ENCODE measurements at regions not wholly inside any gene's neighbourhood (a gene's known extent, or its start where the extent isn't known, plus 50 kb on each side); places are given as distances from the start of the nearest gene placed in this dataset.

DNA sequence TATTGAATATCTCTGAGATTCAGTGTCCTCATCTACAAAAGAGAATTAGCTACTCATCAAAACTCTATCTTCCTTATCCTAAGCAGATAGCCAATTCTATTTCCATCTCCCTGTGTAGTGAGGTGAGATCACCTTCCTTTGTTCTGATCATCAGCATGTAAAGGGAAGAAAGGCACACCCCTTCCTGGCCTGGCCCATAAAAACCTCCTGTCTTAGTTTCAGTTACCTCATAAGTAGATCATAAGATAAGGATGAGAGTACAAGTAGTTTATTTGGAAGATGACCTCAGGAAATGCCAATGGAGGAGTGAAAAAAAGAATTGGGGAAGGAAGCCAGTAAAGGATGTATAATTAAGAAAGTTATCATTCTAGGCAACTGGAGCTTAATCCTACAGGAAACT is 114.5 kb upstream of the GADL1 start:
- no peak for DNase-seq

- DNase-seq = no peak
Measured at GRCh38 chr3:31009881-31010280, 115.4 kb upstream of the GADL1 start.

DNA sequence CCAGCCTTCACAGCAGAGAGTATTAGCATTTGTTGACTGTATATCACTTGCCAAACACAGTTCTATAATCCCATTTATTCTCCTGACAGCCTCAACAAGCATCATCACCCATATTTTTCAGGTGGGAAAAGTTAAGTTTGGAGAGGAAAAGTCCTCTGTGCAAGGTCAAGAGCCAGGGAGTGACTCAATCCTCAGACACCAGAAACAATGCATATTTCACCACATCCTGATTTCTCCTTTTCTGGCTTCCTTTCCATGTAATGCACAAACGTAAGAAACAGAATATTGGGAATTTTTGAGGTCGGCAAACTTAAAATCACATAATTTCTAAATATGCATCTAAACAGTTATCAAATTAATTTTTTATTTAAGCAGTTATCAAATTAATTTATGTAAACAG is 116.0 kb upstream of the GADL1 start:
- no peak for DNase-seq

GRCh38 chr3:31011380-31011779 is 116.9 kb upstream of the GADL1 start:
- no peak for DNase-seq

DNA sequence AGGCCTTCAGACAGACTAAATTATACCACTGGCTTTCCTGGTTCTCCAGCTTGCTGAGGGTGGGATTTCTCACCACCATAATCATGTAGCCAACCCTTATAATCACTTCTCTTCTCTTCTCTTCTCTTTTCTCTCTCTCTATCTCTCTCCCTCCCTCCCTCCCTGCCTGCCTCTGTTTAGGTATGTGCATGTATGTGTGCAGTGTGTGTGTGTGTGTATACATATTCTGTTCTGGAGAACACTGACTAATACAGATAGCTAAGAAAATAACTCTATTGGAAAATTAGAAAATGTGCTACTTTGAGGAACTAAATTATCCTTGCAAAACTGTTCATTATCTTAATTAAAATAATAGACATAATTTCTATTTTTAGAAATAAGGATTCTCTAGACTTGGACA is 118.6 kb upstream of the GADL1 start:
- no peak for DNase-seq

- DNase-seq = no peak
Measured at GRCh38 chr3:31013843-31014242, 119.4 kb upstream of the GADL1 start.

GRCh38 chr3:31014317-31015040 is 120.0 kb upstream of the GADL1 start:
- no peak for DNase-seq

- DNase-seq = no peak
Measured at GRCh38 chr3:31016196-31016595, 121.7 kb upstream of the GADL1 start.

DNA sequence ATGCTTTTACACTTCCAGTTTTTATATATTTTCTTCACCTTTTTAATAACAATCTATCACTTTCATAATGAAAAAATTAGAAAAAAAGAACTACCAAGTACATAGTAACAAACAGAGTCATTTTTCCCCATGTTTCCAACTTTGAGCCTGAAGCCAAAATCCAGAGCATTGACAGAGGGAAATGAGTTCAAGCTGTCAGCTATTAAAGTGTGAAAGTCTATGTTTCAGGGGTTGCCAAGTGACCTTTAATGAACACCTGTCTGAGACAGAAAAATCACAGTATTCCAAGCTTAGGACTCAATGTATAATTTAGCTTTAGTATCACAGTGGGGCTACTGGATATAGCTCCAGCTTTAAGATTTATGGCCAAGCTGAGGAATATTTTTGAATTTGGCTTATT is 128.3 kb upstream of the GADL1 start:
- DNase-seq = no peak

- no peak for DNase-seq
Measured at GRCh38 chr3:31025541-31025940, 131.1 kb upstream of the GADL1 start.

- DNase-seq = no peak
Measured at GRCh38 chr3:31027191-31027761, 132.8 kb upstream of the GADL1 start.

DNA sequence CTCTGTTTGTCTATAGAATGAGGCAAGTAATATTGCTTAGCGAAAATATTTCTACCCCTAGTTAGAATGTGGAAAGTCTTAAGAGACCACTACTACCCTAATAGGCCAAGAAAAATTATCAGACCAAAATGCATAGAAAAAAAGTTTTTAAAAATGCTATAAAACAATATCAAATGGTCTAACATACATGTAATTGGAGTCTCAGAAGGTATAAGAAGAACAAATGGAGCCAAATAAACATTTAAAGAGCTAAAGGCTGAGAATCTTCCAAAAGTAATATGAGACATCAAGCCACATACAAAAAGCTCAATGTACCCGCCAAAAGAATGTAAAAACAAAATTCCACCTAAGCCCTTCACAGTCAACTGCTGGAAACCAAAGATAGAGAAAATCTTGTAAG is 133.5 kb upstream of the GADL1 start:
- DNase-seq = no peak

DNA sequence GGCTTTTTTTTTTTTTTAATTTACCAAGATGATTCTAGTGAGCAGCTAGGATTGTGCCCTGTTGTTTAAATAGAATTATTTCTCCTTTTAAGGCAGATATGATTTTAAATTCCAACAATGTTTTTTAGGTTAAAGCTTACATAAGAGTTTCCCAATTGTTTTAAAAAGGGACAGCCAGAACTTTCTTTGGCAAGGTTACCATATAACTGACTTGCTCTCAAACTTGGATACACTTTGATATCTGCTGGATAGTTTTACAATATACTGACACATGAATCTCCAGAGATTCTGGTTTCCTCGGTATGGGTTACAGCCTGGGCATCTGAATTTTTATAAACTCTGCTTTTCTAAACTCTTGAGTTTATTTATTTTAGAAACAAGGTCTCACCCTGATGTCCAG is 134.3 kb upstream of the GADL1 start:
- DNase-seq = no peak

DNA sequence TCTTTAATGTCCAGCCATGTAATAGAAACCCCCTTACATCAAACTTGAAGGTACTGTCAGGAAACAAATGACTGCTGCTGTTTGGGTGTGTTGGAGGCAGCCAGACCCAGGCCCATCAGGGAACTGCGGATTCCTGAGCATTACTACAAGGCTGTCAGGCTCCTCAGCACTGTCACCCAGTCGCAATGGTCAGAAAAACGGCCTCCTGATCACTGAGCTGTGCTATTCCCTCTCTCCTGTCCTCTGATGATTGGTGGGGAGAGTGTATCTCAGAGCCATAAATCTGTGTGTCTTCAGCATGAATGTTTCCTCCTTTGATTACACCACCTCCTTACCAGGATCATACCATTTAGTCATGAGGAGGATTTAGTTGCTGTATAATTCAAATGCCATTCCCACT is 135.2 kb upstream of the GADL1 start:
- DNase-seq = no peak

- no peak for DNase-seq
Measured at GRCh38 chr3:31035681-31036080, 141.2 kb upstream of the GADL1 start.

DNA sequence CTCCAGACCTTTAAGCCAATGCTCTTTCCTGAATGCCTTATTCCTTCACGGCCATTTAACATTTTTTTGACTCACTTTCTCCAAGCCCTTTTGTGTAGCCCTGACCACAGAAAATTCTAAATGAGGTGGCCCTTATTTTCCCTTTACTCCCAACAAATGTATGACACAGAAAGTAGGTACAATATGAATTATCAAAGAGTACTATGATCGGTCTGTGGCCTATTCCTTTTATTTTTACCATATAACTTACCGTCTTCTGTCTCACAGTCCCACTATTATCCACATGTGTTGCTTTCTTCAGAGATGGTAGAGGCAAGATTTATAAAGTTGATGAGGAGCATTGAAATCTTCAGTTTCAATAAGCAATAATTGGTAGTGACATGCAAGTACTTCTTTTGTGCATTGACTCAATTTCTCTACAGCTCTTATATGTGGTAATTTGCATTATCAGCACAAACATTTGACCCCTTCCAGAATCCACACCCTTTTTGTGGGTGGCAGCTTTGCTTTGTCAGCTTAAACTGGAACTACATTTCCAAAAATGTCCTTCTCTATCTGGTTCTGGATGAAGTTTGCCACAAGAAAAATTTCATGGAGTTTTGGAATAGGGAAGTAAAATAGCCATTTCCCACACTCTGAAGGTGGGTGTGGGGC is 143.8 kb upstream of the GADL1 start:
- DNase-seq = no peak

GRCh38 chr3:31039145-31039544 is 144.7 kb upstream of the GADL1 start:
- no peak for DNase-seq

DNA sequence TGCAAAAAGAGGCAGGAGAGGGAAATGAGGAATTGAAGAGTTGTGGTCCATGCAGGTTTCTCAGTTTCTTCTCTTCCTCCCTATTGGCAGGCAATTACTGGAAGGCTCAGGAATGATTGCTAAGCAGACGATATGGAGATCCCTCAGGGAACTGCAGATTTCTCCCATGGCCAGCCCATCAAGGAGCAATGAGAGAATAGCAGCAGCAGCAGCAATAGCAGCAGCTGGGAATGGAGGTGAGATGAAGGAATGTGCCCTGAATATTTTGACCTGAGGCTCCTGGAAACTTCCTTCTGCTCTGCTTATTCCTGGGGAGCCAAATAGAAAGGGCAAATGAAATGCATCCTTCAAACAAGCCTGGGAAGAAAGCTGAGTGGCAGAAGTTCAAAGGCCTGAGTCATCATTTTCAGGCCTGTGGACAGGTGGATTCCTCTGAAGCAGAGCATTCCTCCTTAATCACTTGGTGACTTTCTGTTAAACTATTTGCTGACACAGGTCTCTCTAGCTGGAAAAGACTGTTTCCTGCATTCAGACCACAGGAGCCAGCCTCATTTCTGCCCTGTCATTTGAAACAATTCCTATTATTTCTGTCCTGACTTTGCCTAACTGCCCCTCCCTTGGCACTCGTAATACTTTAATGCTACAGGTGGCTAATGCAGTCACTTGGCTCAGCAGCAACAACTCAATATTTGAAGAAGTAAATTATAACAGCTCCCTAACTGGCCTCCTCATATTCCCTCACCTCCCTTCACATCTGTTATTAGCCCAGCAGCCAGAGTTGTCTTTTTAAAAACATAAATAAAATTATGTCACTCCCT is 146.9 kb upstream of the GADL1 start:
- no peak for DNase-seq

DNA sequence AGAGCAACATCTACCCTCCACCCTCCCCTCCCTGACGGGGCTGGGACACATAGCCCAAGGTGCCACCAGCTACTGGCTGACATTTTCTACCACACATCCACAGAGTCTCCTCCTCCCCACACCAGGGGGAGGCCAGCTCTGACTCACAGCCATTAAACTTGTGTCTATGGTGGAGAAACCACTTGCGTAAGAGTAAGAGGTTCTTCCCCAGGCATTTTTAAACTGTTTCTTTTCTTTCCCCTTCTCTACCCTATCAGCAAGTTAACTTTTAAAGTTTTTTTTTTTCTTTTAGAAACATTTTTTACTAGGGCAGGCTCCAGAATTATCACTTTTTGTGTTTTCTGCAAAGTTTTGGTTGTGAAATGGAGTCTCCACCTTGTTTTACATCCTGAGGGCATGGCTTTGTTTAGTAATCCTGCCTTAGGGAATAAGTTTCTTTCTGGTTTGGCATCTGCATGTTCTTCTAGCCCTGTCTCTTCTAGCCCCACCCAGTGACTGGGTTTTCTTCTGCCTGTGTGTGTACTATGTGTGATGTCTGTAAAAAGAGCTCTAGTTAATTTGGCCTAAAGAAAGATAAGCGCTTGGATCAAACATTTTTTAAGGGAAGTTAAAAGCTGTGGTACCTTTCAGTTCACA is 148.8 kb upstream of the GADL1 start:
- no peak for DNase-seq

DNA sequence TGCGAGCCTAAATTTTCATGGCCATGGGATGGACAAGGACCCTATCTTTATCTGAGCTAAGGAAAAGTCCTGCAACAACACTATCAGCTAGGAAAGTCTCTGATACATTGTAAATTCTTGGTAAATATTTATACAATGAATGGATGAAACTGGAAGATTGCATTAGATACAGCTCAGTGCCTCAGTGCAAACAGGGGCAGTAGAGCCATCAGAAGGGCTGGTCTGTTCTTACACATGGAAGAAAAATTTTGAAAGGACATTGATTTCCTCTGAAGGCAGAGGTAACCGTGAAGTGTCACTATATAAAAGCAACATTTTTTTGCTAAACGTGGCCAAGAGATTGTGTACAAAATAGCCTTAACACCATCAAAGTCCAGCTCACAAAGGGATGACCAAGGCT is 153.2 kb upstream of the GADL1 start:
- DNase-seq = no peak

GRCh38 chr3:31048143-31048542 is 153.7 kb upstream of the GADL1 start:
- DNase-seq = no peak

GRCh38 chr3:31050296-31050695 is 155.8 kb upstream of the GADL1 start:
- DNase-seq = no peak

- no peak for DNase-seq
Measured at GRCh38 chr3:31051226-31051625, 156.8 kb upstream of the GADL1 start.
